ENCODE measurements at regions not wholly inside any gene's neighbourhood (a gene's known extent, or its start where the extent isn't known, plus 50 kb on each side); places are given as distances from the start of the nearest gene placed in this dataset.

GRCh38 chr10:93182049-93182327 lies 108.3 kb downstream of the CYP26A1 start:
- TF ChIP-seq SMC3 (conservative IDR thresholded peaks at IDR 0.05; ENCODE audit: poor library complexity) (no peak), CTCF (IDR thresholded peaks at IDR 0.05; ENCODE audit: poor library complexity, severe bottlenecking) (no peak), EZH2 (IDR thresholded peaks at IDR 0.05; ENCODE audit: borderline replicate concordance, insufficient read depth, low read length, poor library complexity, severe bottlenecking) (no peak)
- Histone ChIP-seq H3K79me2 (replicated peaks; ENCODE audit: insufficient read depth, low read length) (no peaks in the 10 kb centered on the region), H2AFZ (ENCODE audit: low read depth, low read length) (no peak overlapping the region), H3K4me3 (ENCODE audit: low read length) (no peak overlapping the region), H3K4me2 (ENCODE audit: low read length) (no peak overlapping the region), H3K27ac (ENCODE audit: low read length) (no peak overlapping the region), H3K9me2 (ENCODE audit: insufficient read depth, low read length) (no peaks in the 10 kb centered on the region), H3K27me3 (ENCODE audit: insufficient read depth, low read depth, low read length) (no peaks in the 10 kb centered on the region), H3F3A (ENCODE audit: insufficient read depth, low read length, poor library complexity, severe bottlenecking) (no peaks in the 10 kb centered on the region), H3K9ac (ENCODE audit: low read length) (no peak overlapping the region), H4K20me1 (ENCODE audit: insufficient read depth) (no peaks in the 10 kb centered on the region), H3K36me3 (ENCODE audit: insufficient read depth, low read length) (no peaks in the 10 kb centered on the region), H3K9me3 (ENCODE audit: low read length) (no peaks in the 10 kb centered on the region)

DNA sequence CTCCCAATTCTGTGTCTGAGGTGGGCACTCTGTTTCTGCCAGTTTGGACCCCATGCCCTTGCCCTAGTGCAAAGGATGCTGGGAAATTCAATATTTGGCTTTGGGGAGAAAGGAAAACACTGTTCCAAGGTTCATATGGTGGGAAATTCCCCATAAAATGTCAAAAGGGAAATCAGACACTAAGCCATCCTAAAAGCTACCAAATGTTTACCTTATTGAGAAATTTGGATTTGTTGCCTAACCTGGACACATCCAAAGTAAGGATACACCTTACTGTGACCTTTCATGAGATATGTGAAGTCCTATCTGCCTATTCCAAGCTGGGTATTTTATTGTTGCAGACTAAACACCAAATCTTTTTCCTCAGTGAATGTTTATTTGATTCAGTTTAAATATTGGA lies 109.1 kb downstream of the CYP26A1 start:
- H3K9me3 ChIP-seq (ENCODE audit: low read length): no peaks in the 10 kb centered on the region
- no peak overlapping the region for H3K27ac ChIP-seq (ENCODE audit: low read length)
- no peak overlapping the region for H2AFZ ChIP-seq (ENCODE audit: low read depth, low read length)
- H3K27me3 ChIP-seq (ENCODE audit: insufficient read depth, low read depth, low read length): no peaks in the 10 kb centered on the region
- H3F3A ChIP-seq (ENCODE audit: insufficient read depth, low read length, poor library complexity, severe bottlenecking): no peaks in the 10 kb centered on the region
- TF ChIP-seq EP300 (conservative IDR thresholded peaks at IDR 0.05; ENCODE audit: poor library complexity, severe bottlenecking): no peak
- TF ChIP-seq RAD21 (conservative IDR thresholded peaks at IDR 0.05): no peak
- TF ChIP-seq TAF1 (IDR thresholded peaks at IDR 0.05; ENCODE audit: low read depth): no peak
- no peak for TF ChIP-seq MXI1 (conservative IDR thresholded peaks at IDR 0.05; ENCODE audit: poor library complexity, severe bottlenecking)
- H3K79me2 ChIP-seq (replicated peaks; ENCODE audit: insufficient read depth, low read length): no peaks in the 10 kb centered on the region
- H3K4me2 ChIP-seq (ENCODE audit: low read length): no peak overlapping the region
- H3K4me3 ChIP-seq (ENCODE audit: low read length): no peak overlapping the region
- H3K36me3 ChIP-seq (ENCODE audit: insufficient read depth, low read length): no peaks in the 10 kb centered on the region
- H4K20me1 ChIP-seq (ENCODE audit: insufficient read depth): no peaks in the 10 kb centered on the region
- no peak overlapping the region for H3K9ac ChIP-seq (ENCODE audit: low read length)
- H3K9me2 ChIP-seq (ENCODE audit: insufficient read depth, low read length): no peaks in the 10 kb centered on the region

DNA sequence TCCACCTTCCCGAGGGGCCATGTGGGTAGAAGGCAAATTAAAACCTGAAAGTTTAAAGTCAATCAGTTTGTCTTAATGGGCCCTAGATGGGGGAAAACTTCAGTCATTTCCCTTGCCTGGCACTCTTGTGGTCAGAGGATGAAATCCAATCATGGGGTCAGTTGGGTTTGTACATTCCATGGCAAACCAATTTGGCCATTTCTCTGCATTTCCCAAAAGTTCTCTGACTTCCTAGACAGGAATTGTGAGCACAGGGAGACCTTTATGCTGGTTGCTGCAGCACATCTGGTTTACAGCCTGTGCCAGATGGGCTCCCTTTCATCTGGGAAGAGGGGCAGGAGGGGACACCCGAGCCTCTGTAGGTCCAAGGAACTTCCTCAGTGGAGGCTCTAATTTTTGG lies 113.0 kb downstream of the CYP26A1 start:
- Histone ChIP-seq H3K27ac (ENCODE audit: low read length) (no peak overlapping the region), H3K79me2 (replicated peaks; ENCODE audit: insufficient read depth, low read length) (no peaks in the 10 kb centered on the region), H3F3A (ENCODE audit: insufficient read depth, low read length, poor library complexity, severe bottlenecking) (no peaks in the 10 kb centered on the region), H3K4me2 (ENCODE audit: low read length) (no peak overlapping the region), H3K9me3 (ENCODE audit: low read length) (no peaks in the 10 kb centered on the region), H3K4me3 (ENCODE audit: low read length) (no peak overlapping the region), H3K9ac (ENCODE audit: low read length) (no peak overlapping the region), H2AFZ (ENCODE audit: low read depth, low read length) (no peak overlapping the region), H3K27me3 (ENCODE audit: insufficient read depth, low read depth, low read length) (no peaks in the 10 kb centered on the region), H3K9me2 (ENCODE audit: insufficient read depth, low read length) (no peaks in the 10 kb centered on the region), H4K20me1 (ENCODE audit: insufficient read depth) (no peaks in the 10 kb centered on the region), H3K36me3 (ENCODE audit: insufficient read depth, low read length) (no peaks in the 10 kb centered on the region)
- TF ChIP-seq EZH2 (IDR thresholded peaks at IDR 0.05; ENCODE audit: borderline replicate concordance, insufficient read depth, low read length, poor library complexity, severe bottlenecking): no peak
- TF ChIP-seq EP300 (conservative IDR thresholded peaks at IDR 0.05; ENCODE audit: poor library complexity, severe bottlenecking): no peak
- no peak for TF ChIP-seq POLR2AphosphoS5 (IDR thresholded peaks at IDR 0.05)
- no peak for TF ChIP-seq SMC3 (conservative IDR thresholded peaks at IDR 0.05; ENCODE audit: poor library complexity)
- no peak for TF ChIP-seq CTCF (IDR thresholded peaks at IDR 0.05; ENCODE audit: poor library complexity, severe bottlenecking)
- no peak for TF ChIP-seq RAD21 (conservative IDR thresholded peaks at IDR 0.05)
- no peak for TF ChIP-seq TAF1 (IDR thresholded peaks at IDR 0.05; ENCODE audit: low read depth)
- TF ChIP-seq REST (IDR thresholded peaks at IDR 0.05; ENCODE audit: borderline replicate concordance): no peak
- TF ChIP-seq MXI1 (conservative IDR thresholded peaks at IDR 0.05; ENCODE audit: poor library complexity, severe bottlenecking): no peak

Data from neural cell (in vitro differentiated cells).